ENCODE measurements at regions not wholly inside any gene's neighbourhood (a gene's known extent, or its start where the extent isn't known, plus 50 kb on each side); places are given as distances from the start of the nearest gene placed in this dataset.

DNA sequence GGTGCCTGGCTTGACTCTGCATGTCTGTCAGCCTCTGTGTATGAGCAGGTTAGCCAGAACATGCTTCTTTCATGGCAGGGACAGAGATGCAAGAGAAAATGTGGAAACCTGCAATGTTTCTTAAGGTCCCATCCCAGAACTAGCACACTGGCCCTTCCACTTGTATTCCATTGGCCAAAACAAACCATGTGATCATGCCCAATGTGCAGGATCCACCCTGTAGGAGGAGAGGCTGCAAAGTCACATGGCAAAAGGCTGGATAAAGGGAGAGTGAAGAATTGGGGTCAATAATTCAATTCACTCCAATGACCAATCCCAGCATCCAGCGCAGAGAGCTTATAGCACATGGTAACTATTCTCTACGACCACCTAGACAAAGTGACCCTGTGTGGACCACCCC is 405.5 kb downstream of the MIAT start:
- Histone ChIP-seq H3K27me3 (ENCODE audit: control insufficient read depth, insufficient read depth, low read length) (no peaks in the 10 kb centered on the region), H2AFZ (no peak overlapping the region), H3K4me1 (no peaks in the 10 kb centered on the region), H3K79me2 (no peaks in the 10 kb centered on the region), H3K36me3 (ENCODE audit: control insufficient read depth, insufficient read depth, low read length) (no peaks in the 10 kb centered on the region), H3K4me3 (ENCODE audit: low read depth, low read length) (no peak overlapping the region), H3K4me2 (ENCODE audit: low read length) (no peak overlapping the region), H3K27ac (no peak overlapping the region), H3K9ac (no peak overlapping the region), H3K9me3 (ENCODE audit: control insufficient read depth, low read length) (no peaks in the 10 kb centered on the region)
- TF ChIP-seq, protein P1, sequence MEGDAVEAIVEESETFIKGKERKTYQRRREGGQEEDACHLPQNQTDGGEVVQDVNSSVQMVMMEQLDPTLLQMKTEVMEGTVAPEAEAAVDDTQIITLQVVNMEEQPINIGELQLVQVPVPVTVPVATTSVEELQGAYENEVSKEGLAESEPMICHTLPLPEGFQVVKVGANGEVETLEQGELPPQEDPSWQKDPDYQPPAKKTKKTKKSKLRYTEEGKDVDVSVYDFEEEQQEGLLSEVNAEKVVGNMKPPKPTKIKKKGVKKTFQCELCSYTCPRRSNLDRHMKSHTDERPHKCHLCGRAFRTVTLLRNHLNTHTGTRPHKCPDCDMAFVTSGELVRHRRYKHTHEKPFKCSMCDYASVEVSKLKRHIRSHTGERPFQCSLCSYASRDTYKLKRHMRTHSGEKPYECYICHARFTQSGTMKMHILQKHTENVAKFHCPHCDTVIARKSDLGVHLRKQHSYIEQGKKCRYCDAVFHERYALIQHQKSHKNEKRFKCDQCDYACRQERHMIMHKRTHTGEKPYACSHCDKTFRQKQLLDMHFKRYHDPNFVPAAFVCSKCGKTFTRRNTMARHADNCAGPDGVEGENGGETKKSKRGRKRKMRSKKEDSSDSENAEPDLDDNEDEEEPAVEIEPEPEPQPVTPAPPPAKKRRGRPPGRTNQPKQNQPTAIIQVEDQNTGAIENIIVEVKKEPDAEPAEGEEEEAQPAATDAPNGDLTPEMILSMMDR (IDR thresholded peaks at IDR 0.05): no peak

DNA sequence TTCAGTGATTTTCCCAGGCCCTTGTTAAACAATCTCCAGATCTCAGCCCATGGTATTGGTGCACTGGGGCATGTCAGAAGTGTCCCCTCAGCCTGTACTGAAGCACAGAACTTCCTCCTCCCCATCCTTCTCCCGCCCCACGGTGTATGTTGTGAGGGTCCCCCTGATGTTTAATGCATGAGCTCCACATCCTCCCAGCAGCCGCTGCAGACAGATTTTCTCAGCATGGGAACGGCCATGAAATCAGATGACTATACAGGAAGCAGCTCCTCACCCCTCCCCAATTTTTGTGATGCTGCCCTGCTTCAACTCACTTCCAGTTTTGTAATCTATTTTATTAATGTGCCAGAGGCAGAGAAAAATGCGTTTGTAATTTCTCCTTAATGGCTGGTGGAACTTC is 406.0 kb downstream of the MIAT start:
- no peaks in the 10 kb centered on the region for H3K4me1 ChIP-seq
- no peak overlapping the region for H3K27ac ChIP-seq
- H2AFZ ChIP-seq: no peak overlapping the region
- H3K79me2 ChIP-seq: no peaks in the 10 kb centered on the region
- no peaks in the 10 kb centered on the region for H3K9me3 ChIP-seq (ENCODE audit: control insufficient read depth, low read length)
- H3K27me3 ChIP-seq (ENCODE audit: control insufficient read depth, insufficient read depth, low read length): no peaks in the 10 kb centered on the region
- no peak overlapping the region for H3K4me3 ChIP-seq (ENCODE audit: low read depth, low read length)
- H3K9ac ChIP-seq: no peak overlapping the region
- no peaks in the 10 kb centered on the region for H3K36me3 ChIP-seq (ENCODE audit: control insufficient read depth, insufficient read depth, low read length)
- TF ChIP-seq, protein P1 (IDR thresholded peaks at IDR 0.05): no peak
- no peak overlapping the region for H3K4me2 ChIP-seq (ENCODE audit: low read length)

DNA sequence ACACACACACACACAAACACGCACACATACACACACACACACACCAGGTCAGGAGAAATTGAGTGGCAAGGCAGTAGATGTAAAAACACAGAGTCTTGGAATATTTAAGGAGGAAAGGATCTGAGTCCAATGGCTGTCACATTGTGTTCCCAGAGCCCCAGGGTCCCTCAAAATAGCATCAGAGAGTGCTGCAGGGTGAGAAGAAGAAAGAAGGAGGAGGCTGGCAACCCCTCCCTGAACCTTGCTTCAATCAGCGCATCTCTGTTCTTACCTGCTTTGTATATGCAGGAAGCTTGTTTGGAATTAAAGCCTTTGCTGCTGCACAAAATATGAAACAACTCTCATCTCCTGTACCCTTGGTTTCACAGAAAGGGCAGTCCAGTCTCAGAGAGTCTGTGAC is 406.5 kb downstream of the MIAT start:
- Histone ChIP-seq H3K27ac (no peak overlapping the region), H3K4me3 (ENCODE audit: low read depth, low read length) (no peak overlapping the region), H3K9ac (no peak overlapping the region), H3K36me3 (ENCODE audit: control insufficient read depth, insufficient read depth, low read length) (no peaks in the 10 kb centered on the region), H2AFZ (no peak overlapping the region), H3K79me2 (no peaks in the 10 kb centered on the region), H3K27me3 (ENCODE audit: control insufficient read depth, insufficient read depth, low read length) (no peaks in the 10 kb centered on the region), H3K9me3 (ENCODE audit: control insufficient read depth, low read length) (no peaks in the 10 kb centered on the region), H3K4me2 (ENCODE audit: low read length) (no peak overlapping the region), H3K4me1 (no peaks in the 10 kb centered on the region)
- TF ChIP-seq, protein P1 (IDR thresholded peaks at IDR 0.05): no peak

DNA sequence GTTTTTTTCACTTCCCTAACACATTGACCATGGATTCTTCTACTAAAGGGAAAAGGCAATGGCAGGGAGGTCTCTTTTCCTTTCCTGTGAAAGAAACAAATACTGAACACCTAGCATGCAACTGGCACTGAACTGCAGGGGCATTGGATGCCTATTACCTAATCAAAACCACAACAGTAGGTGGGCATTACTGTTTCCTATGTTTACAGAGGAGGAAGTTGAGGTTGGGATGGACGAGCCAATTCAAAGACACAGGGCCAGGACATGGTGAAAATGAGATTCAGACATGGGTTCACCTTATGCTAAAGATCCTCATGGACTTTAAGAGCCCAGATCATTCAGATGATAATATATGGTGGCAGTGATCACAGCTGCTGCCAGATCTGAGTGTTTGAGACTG is 407.0 kb downstream of the MIAT start:
- Histone ChIP-seq H3K79me2 (no peaks in the 10 kb centered on the region), H3K4me1 (no peaks in the 10 kb centered on the region), H3K27ac (no peak overlapping the region), H3K9ac (no peak overlapping the region), H3K4me3 (ENCODE audit: low read depth, low read length) (no peak overlapping the region), H3K4me2 (ENCODE audit: low read length) (no peak overlapping the region), H3K27me3 (ENCODE audit: control insufficient read depth, insufficient read depth, low read length) (no peaks in the 10 kb centered on the region), H2AFZ (no peak overlapping the region), H3K9me3 (ENCODE audit: control insufficient read depth, low read length) (no peaks in the 10 kb centered on the region), H3K36me3 (ENCODE audit: control insufficient read depth, insufficient read depth, low read length) (no peaks in the 10 kb centered on the region)
- TF ChIP-seq, protein P1 (IDR thresholded peaks at IDR 0.05): no peak

DNA sequence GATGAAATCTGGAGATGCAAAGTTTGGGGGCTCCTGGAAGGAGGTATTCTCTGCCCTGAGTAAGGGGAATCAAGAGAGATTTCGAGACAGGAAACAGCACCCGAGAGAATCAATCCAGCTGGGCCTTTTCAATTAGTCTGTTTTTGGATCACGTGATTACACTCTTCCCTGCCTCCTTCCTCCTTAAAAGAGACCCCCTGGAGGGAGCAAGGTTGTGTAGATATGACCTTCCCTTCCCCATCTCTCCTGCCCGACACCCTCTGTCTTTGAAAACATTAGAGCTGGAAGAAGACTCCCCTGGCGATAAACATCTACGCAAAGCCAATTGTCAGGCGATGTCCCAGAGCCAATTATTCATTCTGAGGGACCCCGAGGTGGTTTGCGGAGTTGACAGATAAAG is 407.9 kb downstream of the MIAT start:
- Histone ChIP-seq H3K27ac (no peak overlapping the region), H3K36me3 (ENCODE audit: control insufficient read depth, insufficient read depth, low read length) (no peaks in the 10 kb centered on the region), H3K9me3 (ENCODE audit: control insufficient read depth, low read length) (no peaks in the 10 kb centered on the region), H2AFZ (no peak overlapping the region), H3K9ac (no peak overlapping the region), H3K27me3 (ENCODE audit: control insufficient read depth, insufficient read depth, low read length) (no peaks in the 10 kb centered on the region), H3K4me3 (ENCODE audit: low read depth, low read length) (no peak overlapping the region), H3K4me1 (no peaks in the 10 kb centered on the region), H3K79me2 (no peaks in the 10 kb centered on the region), H3K4me2 (ENCODE audit: low read length) (no peak overlapping the region)
- TF ChIP-seq, protein P1 (IDR thresholded peaks at IDR 0.05): no peak
